ENCODE measurements at regions not wholly inside any gene's neighbourhood (a gene's known extent, or its start where the extent isn't known, plus 50 kb on each side); places are given as distances from the start of the nearest gene placed in this dataset.

- WGBS, 2 donors = 81 to 86% methylated on average over 4 of the region's 4 CpGs
- H3K4me1 ChIP-seq = no peaks in the 10 kb centered on the region
- H3K27me3 ChIP-seq = no peaks in the 10 kb centered on the region
- TF ChIP-seq CTCF (IDR thresholded peaks at IDR 0.05) (no peak), POLR2AphosphoS5 (IDR thresholded peaks at IDR 0.05) (no peak), EP300 (IDR thresholded peaks at IDR 0.05) (no peak), POLR2A (IDR thresholded peaks at IDR 0.05) (no peak)
- no peak overlapping the region for H3K4me3 ChIP-seq
- DNase-seq = no peak
- H3K36me3 ChIP-seq = no peaks in the 10 kb centered on the region
- peaks cover 0 to 21% (median 8%) of the 10 kb centered on the region in 4 donors for H3K9me3 ChIP-seq
- H3K27ac ChIP-seq = no peak overlapping the region
- intact Hi-C loops (cut with DNase I) = no loop called here
Observed at GRCh38 chr20:43809206-43809819, 82.5 kb upstream of the GTSF1L start.

- WGBS, 2 donors = 70 to 77% methylated on average over 5 of the region's 5 CpGs
- Histone ChIP-seq H3K4me1 (no peaks in the 10 kb centered on the region), H3K27me3 (no peaks in the 10 kb centered on the region), H3K27ac (no peak overlapping the region), H3K4me3 (no peak overlapping the region), H3K36me3 (no peaks in the 10 kb centered on the region), H3K9me3 (peaks cover 0 to 20% (median 12%) of the 10 kb centered on the region in 4 donors)
- intact Hi-C loops (cut with DNase I) = no loop called here
- no peak for TF ChIP-seq CTCF (IDR thresholded peaks at IDR 0.05)
- no peak for TF ChIP-seq POLR2A (IDR thresholded peaks at IDR 0.05)
- TF ChIP-seq EP300 (IDR thresholded peaks at IDR 0.05) = no peak
- no peak for TF ChIP-seq POLR2AphosphoS5 (IDR thresholded peaks at IDR 0.05)
- DNase-seq = no peak
Observed at GRCh38 chr20:43804781-43805180, 78.0 kb upstream of the GTSF1L start.

- no peak for TF ChIP-seq POLR2AphosphoS5 (IDR thresholded peaks at IDR 0.05)
- TF ChIP-seq EP300 (IDR thresholded peaks at IDR 0.05) = no peak
- TF ChIP-seq POLR2A (IDR thresholded peaks at IDR 0.05) = no peak
- TF ChIP-seq CTCF (IDR thresholded peaks at IDR 0.05) = no peak
- intact Hi-C loops (cut with DNase I) = no loop called here
- no peak for DNase-seq
Observed at GRCh38 chr20:43803276-43803675, 76.5 kb upstream of the GTSF1L start.

GRCh38 chr20:43800186-43800585 lies 73.4 kb upstream of the GTSF1L start:
- H3K27ac ChIP-seq = no peak overlapping the region
- no peak overlapping the region for H3K4me3 ChIP-seq
- H3K27me3 ChIP-seq = no peaks in the 10 kb centered on the region
- DNase-seq = no peak
- H3K36me3 ChIP-seq = no peaks in the 10 kb centered on the region
- 67 to 78% methylated on average over 6 of the region's 6 CpGs for WGBS, 2 donors
- no peaks in the 10 kb centered on the region for H3K4me1 ChIP-seq
- peaks cover 0 to 7% (median 6%) of the 10 kb centered on the region in 4 donors for H3K9me3 ChIP-seq
- TF ChIP-seq POLR2A (IDR thresholded peaks at IDR 0.05) (no peak), CTCF (IDR thresholded peaks at IDR 0.05) (no peak), EP300 (IDR thresholded peaks at IDR 0.05) (no peak)
- intact Hi-C loops (cut with DNase I) = no loop called here

More at GRCh38 chr20:43803276-43803675, 76.5 kb upstream of the GTSF1L start:
- Histone ChIP-seq H3K4me1 (no peaks in the 10 kb centered on the region), H3K4me3 (no peak overlapping the region), H3K27me3 (no peaks in the 10 kb centered on the region), H3K9me3 (peaks cover 0 to 8% (median 6%) of the 10 kb centered on the region in 4 donors), H3K27ac (no peak overlapping the region), H3K36me3 (no peaks in the 10 kb centered on the region)

GRCh38 chr20:43799741-43800140 lies 72.9 kb upstream of the GTSF1L start:
- TF ChIP-seq EP300 (IDR thresholded peaks at IDR 0.05) (no peak), POLR2A (IDR thresholded peaks at IDR 0.05) (no peak), POLR2AphosphoS5 (IDR thresholded peaks at IDR 0.05) (no peak), CTCF (IDR thresholded peaks at IDR 0.05) (no peak)
- H3K4me3 ChIP-seq = no peak overlapping the region
- peaks cover 0 to 7% (median 6%) of the 10 kb centered on the region in 4 donors for H3K9me3 ChIP-seq
- DNase-seq = no peak
- H3K36me3 ChIP-seq = no peaks in the 10 kb centered on the region
- no peak overlapping the region for H3K27ac ChIP-seq
- no peaks in the 10 kb centered on the region for H3K27me3 ChIP-seq
- H3K4me1 ChIP-seq = no peaks in the 10 kb centered on the region
- 84 to 87% methylated on average over 5 of the region's 5 CpGs for WGBS, 2 donors
- intact Hi-C loops (cut with DNase I) = no loop called here
